Peyer's patch (tissue), 4 donors: ENCODE measurements at regions not wholly inside any gene's neighbourhood (a gene's known extent, or its start where the extent isn't known, plus 50 kb on each side); places are given as distances from the start of the nearest gene placed in this dataset.

Experiments used
- DNase-seq, 3 donors: peaks; one replicate each; pipeline ENCODE4 v3.0.0-alpha.2; 2017 to 2019
- H3K27ac ChIP-seq, 4 donors: fragments of 200-600 bp; sonication (generic); one replicate each; pipeline ENCODE4 v1.5.1; 2016 to 2019
- H3K27me3 ChIP-seq, 2 donors: fragments of 200-600 bp; sonication (generic); one replicate each; pipeline ENCODE4 v1.5.1; 2019
- H3K36me3 ChIP-seq, 3 donors: fragments of 200-600 bp; sonication (generic); one replicate each; pipeline ENCODE4 v1.5.1; 2016 to 2019
- H3K4me1 ChIP-seq, 4 donors: fragments of 200-600 bp; sonication (generic); one replicate each; pipeline ENCODE4 v1.5.1; 2016 to 2019
- H3K4me3 ChIP-seq, 4 donors: fragments of 200-600 bp; sonication (generic); 1 replicate in 3 of 4; 2 replicates in 1 of 4; pipeline ENCODE4 v1.5.1; 2016 to 2019; ENCODE audit warnings: mild to moderate bottlenecking in 1 of 4
- H3K9me3 ChIP-seq, 4 donors: fragments of 200-600 bp; sonication (generic); one replicate each; pipeline ENCODE4 v1.5.1; 2016 to 2019; ENCODE audit warnings: mild to moderate bottlenecking in 1 of 4
- CTCF ChIP-seq, 6 experiments: fragments of 450-650 bp in 4 of 6; fragments of 200-600 bp in 2 of 6; sonication (generic) in 1 of 6; IDR thresholded peaks; one replicate each; pipeline ENCODE4 v1.5.1; 2017 to 2019; ENCODE audit warnings: antibody characterized with exemption in 6 of 6, mild to moderate bottlenecking in 3 of 6, moderate library complexity in 1 of 6
- POLR2A ChIP-seq, 2 donors: fragments of 450-650 bp; IDR thresholded peaks; one replicate each; pipeline ENCODE4 v1.5.1; 2017; ENCODE audit warnings: antibody characterized with exemption in 2 of 2, mild to moderate bottlenecking in 2 of 2, moderate library complexity in 2 of 2

GRCh38 chr13:90995614-90996013, 351.9 kb upstream of the MIR17HG start:
- TF ChIP-seq POLR2A (IDR thresholded peaks at IDR 0.05) (no peak), CTCF (IDR thresholded peaks at IDR 0.05) (no peak)
- no peak for DNase-seq
- no peak overlapping the region for H3K4me3 ChIP-seq
- no peak overlapping the region for H3K27ac ChIP-seq
- H3K27me3 ChIP-seq, result no peaks in the 10 kb centered on the region
- no peaks in the 10 kb centered on the region for H3K9me3 ChIP-seq
- no peaks in the 10 kb centered on the region for H3K4me1 ChIP-seq
- no peaks in the 10 kb centered on the region for H3K36me3 ChIP-seq

DNA sequence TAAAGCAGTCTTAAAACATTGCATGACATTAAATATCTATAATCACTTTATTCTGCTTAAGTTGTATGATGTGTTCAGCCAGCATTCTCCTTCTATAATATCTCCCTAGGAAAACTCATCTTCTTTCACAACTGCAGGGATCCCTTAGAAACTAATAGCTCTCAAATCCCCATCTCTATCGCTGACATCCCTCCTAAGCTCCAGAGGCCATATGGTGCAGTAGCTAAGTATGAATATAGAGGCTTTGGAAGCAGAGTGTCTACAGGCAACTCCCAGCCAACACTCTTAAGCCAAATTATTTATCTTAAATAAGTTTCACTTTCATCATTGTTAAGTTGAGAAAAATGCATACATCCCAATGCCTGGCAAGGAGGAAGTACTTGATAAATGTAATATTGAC, 349.5 kb upstream of the MIR17HG start:
- H3K27ac ChIP-seq, result no peak overlapping the region
- H3K4me3 ChIP-seq, result no peak overlapping the region
- no peaks in the 10 kb centered on the region for H3K4me1 ChIP-seq
- H3K36me3 ChIP-seq, result no peaks in the 10 kb centered on the region
- no peaks in the 10 kb centered on the region for H3K27me3 ChIP-seq
- H3K9me3 ChIP-seq, result no peaks in the 10 kb centered on the region
- no peak for TF ChIP-seq POLR2A (IDR thresholded peaks at IDR 0.05)
- no peak for DNase-seq

GRCh38 chr13:90999401-90999800, 348.1 kb upstream of the MIR17HG start:
- TF ChIP-seq CTCF (IDR thresholded peaks at IDR 0.05) (no peak), POLR2A (IDR thresholded peaks at IDR 0.05) (no peak)
- H3K4me1 ChIP-seq, result no peaks in the 10 kb centered on the region
- no peak overlapping the region for H3K4me3 ChIP-seq
- no peaks in the 10 kb centered on the region for H3K36me3 ChIP-seq
- H3K9me3 ChIP-seq, result no peaks in the 10 kb centered on the region
- no peak overlapping the region for H3K27ac ChIP-seq
- no peak for DNase-seq
- no peaks in the 10 kb centered on the region for H3K27me3 ChIP-seq

DNA sequence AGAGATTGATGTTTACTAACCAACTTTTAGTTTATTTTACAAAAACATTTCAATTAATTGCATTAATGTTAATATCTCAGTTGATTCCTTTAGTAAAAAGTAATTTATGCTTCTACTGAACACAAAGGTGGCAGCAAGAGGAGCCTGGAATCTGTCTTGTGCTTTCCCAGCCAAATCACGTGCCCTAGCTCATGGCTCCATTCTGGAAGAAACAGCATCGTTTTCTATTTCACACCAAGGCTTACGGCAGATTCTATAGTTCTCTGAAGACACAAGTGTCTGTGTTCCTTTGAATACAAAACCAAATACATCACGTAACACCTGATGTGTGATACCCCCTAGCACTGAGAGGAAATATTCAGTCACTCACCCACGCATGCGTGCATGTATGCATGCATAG, 346.1 kb upstream of the MIR17HG start:
- H3K4me3 ChIP-seq, result no peak overlapping the region
- no peak for DNase-seq
- no peak overlapping the region for H3K27ac ChIP-seq
- no peaks in the 10 kb centered on the region for H3K36me3 ChIP-seq
- no peaks in the 10 kb centered on the region for H3K4me1 ChIP-seq
- H3K9me3 ChIP-seq, result no peaks in the 10 kb centered on the region
- TF ChIP-seq CTCF (IDR thresholded peaks at IDR 0.05) (no peak), POLR2A (IDR thresholded peaks at IDR 0.05) (no peak)
- H3K27me3 ChIP-seq, result no peaks in the 10 kb centered on the region

- no peak for DNase-seq
- Histone ChIP-seq H3K27me3 (no peaks in the 10 kb centered on the region), H3K36me3 (no peaks in the 10 kb centered on the region), H3K4me3 (no peak overlapping the region), H3K27ac (no peak overlapping the region), H3K4me1 (no peaks in the 10 kb centered on the region), H3K9me3 (no peaks in the 10 kb centered on the region)
- TF ChIP-seq CTCF (IDR thresholded peaks at IDR 0.05) (no peak), POLR2A (IDR thresholded peaks at IDR 0.05) (no peak)
Observed at GRCh38 chr13:91014696-91015095, 332.8 kb upstream of the MIR17HG start.

GRCh38 chr13:91017031-91017668, 330.3 kb upstream of the MIR17HG start:
- Histone ChIP-seq H3K4me3 (no peak overlapping the region), H3K4me1 (no peaks in the 10 kb centered on the region), H3K27ac (no peak overlapping the region), H3K9me3 (no peaks in the 10 kb centered on the region), H3K27me3 (no peaks in the 10 kb centered on the region), H3K36me3 (no peaks in the 10 kb centered on the region)
- peak in 1 of 3 donors; percentile 45 for DNase-seq
- TF ChIP-seq CTCF (IDR thresholded peaks at IDR 0.05) (peak in 4 of 6 experiments; percentile 23 to 42 (median 37)), POLR2A (IDR thresholded peaks at IDR 0.05) (no peak)
